Spleen (tissue), 11 donors: ENCODE measurements at regions not wholly inside any gene's neighbourhood (a gene's known extent, or its start where the extent isn't known, plus 50 kb on each side); places are given as distances from the start of the nearest gene placed in this dataset.

Experiments used
- DNase-seq: peaks from one replicate; pipeline ENCODE4 v3.0.0-alpha.2; 2020
- H3K27ac ChIP-seq, 8 donors: fragments of 200-600 bp; sonication (generic) in 7 of 8; 1 replicate in 4 of 8; 2 replicates in 4 of 8; pipeline versions ENCODE4 v1.5.0 to v1.8.0; 2016 to 2021; ENCODE audit warnings: inconsistent platforms in 4 of 8, mild to moderate bottlenecking in 4 of 8, moderate library complexity in 1 of 8
- H3K27me3 ChIP-seq, 7 donors: fragments of 200-600 bp; sonication (generic) in 6 of 7; replicated peaks in 1 of 7; 1 replicate in 4 of 7; 2 replicates in 3 of 7; pipeline versions ENCODE4 v1.5.0 to v1.8.0; 2016 to 2021; ENCODE audit warnings: inconsistent platforms in 3 of 7, mild to moderate bottlenecking in 1 of 7
- H3K36me3 ChIP-seq, 6 donors: fragments of 200-600 bp; sonication (generic) in 5 of 6; 1 replicate in 4 of 6; 2 replicates in 2 of 6; pipeline versions ENCODE4 v1.5.0 to v1.8.0; 2016 to 2021; ENCODE audit warnings: inconsistent platforms in 2 of 6
- H3K4me1 ChIP-seq, 6 donors: fragments of 200-600 bp; sonication (generic) in 5 of 6; 1 replicate in 3 of 6; 2 replicates in 3 of 6; pipeline versions ENCODE4 v1.5.0 to v1.8.0; 2016 to 2021; ENCODE audit warnings: inconsistent platforms in 3 of 6
- H3K4me3 ChIP-seq, 8 donors: fragments of 200-600 bp; sonication (generic) in 7 of 8; 1 replicate in 4 of 8; 2 replicates in 4 of 8; pipeline versions ENCODE4 v1.5.0 to v1.8.0; 2016 to 2021; ENCODE audit warnings: inconsistent platforms in 4 of 8, mild to moderate bottlenecking in 4 of 8, moderate library complexity in 2 of 8
- H3K9me3 ChIP-seq, 8 donors: fragments of 200-600 bp; sonication (generic) in 7 of 8; 1 replicate in 4 of 8; 2 replicates in 4 of 8; pipeline versions ENCODE4 v1.5.0 to v1.8.0; 2016 to 2021; ENCODE audit warnings: inconsistent platforms in 4 of 8
- CTCF ChIP-seq, 11 experiments: fragments of 200-600 bp in 7 of 11; fragments of 450-650 bp in 4 of 11; sonication (generic) in 4 of 11; IDR thresholded peaks in 8 of 11; conservative IDR thresholded peaks in 3 of 11; 1 replicate in 7 of 11; 2 replicates in 4 of 11; pipeline versions ENCODE4 v1.4.0 to v1.8.0; 2016 to 2021; ENCODE audit warnings: antibody characterized with exemption in 11 of 11, inconsistent platforms in 4 of 11, mild to moderate bottlenecking in 1 of 11
- POLR2A ChIP-seq, 3 donors: fragments of 450-650 bp; IDR thresholded peaks; one replicate each; pipeline ENCODE4 v1.5.1; 2017; ENCODE audit warnings: antibody characterized with exemption in 3 of 3, mild to moderate bottlenecking in 1 of 3
- POLR2AphosphoS5 ChIP-seq, 3 donors: sonication (generic); formaldehyde crosslinking; IDR thresholded peaks; one replicate each; pipeline ENCODE4 v1.5.1; 2017; ENCODE audit warnings: antibody characterized with exemption in 3 of 3
- WGBS, 5 donors: extraction: QIAGEN DNeasy Blood & Tissue Kit in 3 of 5; methylation state at CpG; one replicate each; pipeline versions ENCODE4 v1.1.5 to v1.1.7; 2013 to 2018; 5-methylcytosine and 5-hydroxymethylcytosine counted together
- intact Hi-C: fragments of 100-400 bp; cut with DNase I; formaldehyde crosslinking; loops from one replicate; pipeline ENCODE4 v1.15.0; 2023; ENCODE audit warnings: low total_unique reads
- donor health status: healthy with polysubstance abuse.
- donor health status: DM: no; HTN: no; CAD: no; lungs with moderate emphysema.
- donor health status: DM: no; HTN: no; CAD: no.
- donor health status: Bipolar disorder and iron deficiency.
- donor health status: healthy.
- donor health status: DM: no; HTN: no; CAD: no.
- donor health status: DM: yes; HTN: yes; CAD: no.

GRCh38 chr3:176633511-176633910 lies 563.8 kb downstream of the TBL1XR1 start:
- H3K4me1 ChIP-seq, result no peaks in the 10 kb centered on the region
- H3K36me3 ChIP-seq, result no peaks in the 10 kb centered on the region
- TF ChIP-seq CTCF (IDR thresholded peaks at IDR 0.05 in 8 of 11, conservative IDR thresholded peaks at IDR 0.05 in 3 of 11) (no peak), POLR2A (IDR thresholded peaks at IDR 0.05) (no peak), POLR2AphosphoS5 (IDR thresholded peaks at IDR 0.05) (no peak)
- no peaks in the 10 kb centered on the region for H3K27me3 ChIP-seq
- intact Hi-C loops, result no loop called here
- no peak overlapping the region for H3K27ac ChIP-seq
- 52 to 85% (median 69%) methylated on average over 2 of the region's 2 CpGs for WGBS, 5 donors
- DNase-seq, result no peak
- H3K9me3 ChIP-seq, result no peaks in the 10 kb centered on the region
- H3K4me3 ChIP-seq, result no peak overlapping the region

GRCh38 chr3:176632925-176633324 lies 564.4 kb downstream of the TBL1XR1 start:
- 81 to 91% (median 86%) methylated on average over 6 of the region's 6 CpGs for WGBS, 5 donors
- no peak for DNase-seq
- H3K36me3 ChIP-seq, result no peaks in the 10 kb centered on the region
- H3K4me1 ChIP-seq, result no peaks in the 10 kb centered on the region
- TF ChIP-seq CTCF (IDR thresholded peaks at IDR 0.05 in 8 of 11, conservative IDR thresholded peaks at IDR 0.05 in 3 of 11) (no peak), POLR2AphosphoS5 (IDR thresholded peaks at IDR 0.05) (no peak), POLR2A (IDR thresholded peaks at IDR 0.05) (no peak)
- H3K27me3 ChIP-seq, result no peaks in the 10 kb centered on the region
- H3K9me3 ChIP-seq, result no peaks in the 10 kb centered on the region
- intact Hi-C loops, result no loop called here
- no peak overlapping the region for H3K27ac ChIP-seq
- no peak overlapping the region for H3K4me3 ChIP-seq

GRCh38 chr3:176631165-176631564 lies 566.1 kb downstream of the TBL1XR1 start:
- H3K4me1 ChIP-seq, result no peaks in the 10 kb centered on the region
- no peak overlapping the region for H3K27ac ChIP-seq
- no peaks in the 10 kb centered on the region for H3K36me3 ChIP-seq
- H3K27me3 ChIP-seq, result no peaks in the 10 kb centered on the region
- H3K4me3 ChIP-seq, result no peak overlapping the region
- intact Hi-C loops, result no loop called here
- H3K9me3 ChIP-seq, result no peaks in the 10 kb centered on the region
- TF ChIP-seq POLR2AphosphoS5 (IDR thresholded peaks at IDR 0.05) (no peak), CTCF (IDR thresholded peaks at IDR 0.05 in 8 of 11, conservative IDR thresholded peaks at IDR 0.05 in 3 of 11) (no peak), POLR2A (IDR thresholded peaks at IDR 0.05) (no peak)
- no peak for DNase-seq
- WGBS, 5 donors, result 90 to 100% (median 95%) methylated on average over 1 of the region's 1 CpG

- Histone ChIP-seq H3K36me3 (no peaks in the 10 kb centered on the region), H3K4me1 (no peaks in the 10 kb centered on the region), H3K27ac (no peak overlapping the region), H3K9me3 (no peaks in the 10 kb centered on the region), H3K4me3 (no peak overlapping the region), H3K27me3 (no peaks in the 10 kb centered on the region)
- 69 to 92% (median 85%) methylated on average over 2 of the region's 2 CpGs for WGBS, 5 donors
- intact Hi-C loops, result no loop called here
- no peak for DNase-seq
- TF ChIP-seq POLR2AphosphoS5 (IDR thresholded peaks at IDR 0.05) (no peak), POLR2A (IDR thresholded peaks at IDR 0.05) (no peak), CTCF (IDR thresholded peaks at IDR 0.05 in 8 of 11, conservative IDR thresholded peaks at IDR 0.05 in 3 of 11) (no peak)
Observed at GRCh38 chr3:176628101-176628639, 569.1 kb downstream of the TBL1XR1 start.
